ENCODE measurements at regions not wholly inside any gene's neighbourhood (a gene's known extent, or its start where the extent isn't known, plus 50 kb on each side); places are given as distances from the start of the nearest gene placed in this dataset.
A peak's percentile ranks its signal among the peaks of the same experiment; 100 is the strongest.

- no TSS peak for BruUV-seq (replicated peaks)
- no peak for DNase-seq (ENCODE audit: low read depth, low spot score)
These were observed 53.5 kb upstream of the MAP4K3 start for GRCh38 chr2:39490586-39490985.

GRCh38 chr2:39491653-39492052, 54.6 kb upstream of the MAP4K3 start:
- DNase-seq (ENCODE audit: low read depth, low spot score) (no peak), ATAC-seq (peak; percentile 15)
- Histone ChIP-seq H3K4me3 (ENCODE audit: low read depth in 2 of 2, low read length in 2 of 2) (no peak overlapping the region), H3K27ac (ENCODE audit: low read length) (no peak overlapping the region), H3K9me3 (ENCODE audit: control insufficient read depth, insufficient read depth, low read depth, low read length) (no peaks in the 10 kb centered on the region), H3K4me1 (ENCODE audit: control insufficient read depth, insufficient read depth, low read length) (peaks cover 4% of the 10 kb centered on the region; the same call in 1 of the 2 replicates), H3K27me3 (ENCODE audit: control insufficient read depth, insufficient read depth, low read length) (no peaks in the 10 kb centered on the region), H3K36me3 (ENCODE audit: control insufficient read depth, insufficient read depth, low read length) (no peaks in the 10 kb centered on the region)
- POLR2A ChIA-PET = interaction anchor here (0.5 to 0.9 kb wide), 2 partner anchors 10 to 139 kb away, joined by 3 to 5 read pairs; no protein-coding TSS in a partner anchor
- CTCF ChIA-PET = no interaction called here
- in situ Hi-C loops (cut with HindIII; ENCODE audit: low pct_unique_long_range_greater_than_20kb, low sequenced_read_pairs) = no loop called here
- intact Hi-C loops (cut with micrococcal nuclease; ENCODE audit: unreplicated experiment) = no loop called here
- BruUV-seq (replicated peaks) = no TSS peak
- TF ChIP-seq TCF7L2 (IDR thresholded peaks at IDR 0.05; ENCODE audit: low read depth, low read length) = no peak
- TF ChIP-seq POLR2AphosphoS5 (IDR thresholded peaks at IDR 0.05; ENCODE audit: low read depth, low read length) = no peak
- TF ChIP-seq SIN3A (IDR thresholded peaks at IDR 0.05; ENCODE audit: borderline replicate concordance, insufficient read depth, low read depth, low read length) = no peak
- TF ChIP-seq CTCF (IDR thresholded peaks at IDR 0.05) = no peak
- TF ChIP-seq REST (IDR thresholded peaks at IDR 0.05; ENCODE audit: insufficient read depth in 1 of 2, low read depth in 2 of 2, low read length in 1 of 2) = no peak

More at GRCh38 chr2:39490586-39490985, 53.5 kb upstream of the MAP4K3 start:
- intact Hi-C loops (cut with micrococcal nuclease; ENCODE audit: unreplicated experiment) = no loop called here
- ATAC-seq = no peak
- CTCF ChIA-PET = no interaction called here
- POLR2A ChIA-PET = no interaction called here
- no peak overlapping the region for H3K27ac ChIP-seq (ENCODE audit: low read length)
- H3K4me3 ChIP-seq (ENCODE audit: low read depth in 2 of 2, low read length in 2 of 2) = no peak overlapping the region
- in situ Hi-C loops (cut with HindIII; ENCODE audit: low pct_unique_long_range_greater_than_20kb, low sequenced_read_pairs) = no loop called here
- TF ChIP-seq TCF7L2 (IDR thresholded peaks at IDR 0.05; ENCODE audit: low read depth, low read length) (no peak), REST (IDR thresholded peaks at IDR 0.05; ENCODE audit: insufficient read depth in 1 of 2, low read depth in 2 of 2, low read length in 1 of 2) (no peak), SIN3A (IDR thresholded peaks at IDR 0.05; ENCODE audit: borderline replicate concordance, insufficient read depth, low read depth, low read length) (no peak), POLR2AphosphoS5 (IDR thresholded peaks at IDR 0.05; ENCODE audit: low read depth, low read length) (no peak), CTCF (IDR thresholded peaks at IDR 0.05) (no peak)
- no peaks in the 10 kb centered on the region for H3K27me3 ChIP-seq (ENCODE audit: control insufficient read depth, insufficient read depth, low read length)
- H3K36me3 ChIP-seq (ENCODE audit: control insufficient read depth, insufficient read depth, low read length) = no peaks in the 10 kb centered on the region
- H3K9me3 ChIP-seq (ENCODE audit: control insufficient read depth, insufficient read depth, low read depth, low read length) = no peaks in the 10 kb centered on the region
- H3K4me1 ChIP-seq (ENCODE audit: control insufficient read depth, insufficient read depth, low read length) = peaks cover 4% of the 10 kb centered on the region; the same call in 1 of the 2 replicates

Data from Panc1 (cell line).